ENCODE measurements at regions not wholly inside any gene's neighbourhood (a gene's known extent, or its start where the extent isn't known, plus 50 kb on each side); places are given as distances from the start of the nearest gene placed in this dataset.
A peak's percentile ranks its signal among the peaks of the same experiment; 100 is the strongest.

GRCh38 chr7:156096771-156097538, 284.7 kb upstream of the SHH start:
- DNase-seq (ENCODE audit: low read depth), result peak; percentile 8
- no peak for TF ChIP-seq CTCF (IDR thresholded peaks at IDR 0.05; ENCODE audit: low read depth, low read length, missing control alignments)
- in situ Hi-C loops (cut with HindIII; ENCODE audit: low sequenced_read_pairs), result no loop called here
- H3K4me3 ChIP-seq (ENCODE audit: low read depth, low read length), result no peak overlapping the region

- DNase-seq (ENCODE audit: low read depth), result no peak
- in situ Hi-C loops (cut with HindIII; ENCODE audit: low sequenced_read_pairs), result no loop called here
- no peak for TF ChIP-seq CTCF (IDR thresholded peaks at IDR 0.05; ENCODE audit: low read depth, low read length, missing control alignments)
- H3K4me3 ChIP-seq (ENCODE audit: low read depth, low read length), result no peak overlapping the region
These were observed 283.8 kb upstream of the SHH start for GRCh38 chr7:156095908-156096539.

- no peak for TF ChIP-seq CTCF (IDR thresholded peaks at IDR 0.05; ENCODE audit: low read depth, low read length, missing control alignments)
- no peak for DNase-seq (ENCODE audit: low read depth)
- no peak overlapping the region for H3K4me3 ChIP-seq (ENCODE audit: low read depth, low read length)
- in situ Hi-C loops (cut with HindIII; ENCODE audit: low sequenced_read_pairs), result no loop called here
These were observed 282.3 kb upstream of the SHH start for GRCh38 chr7:156094350-156095146.

GRCh38 chr7:156092307-156092706, 280.0 kb upstream of the SHH start:
- no peak overlapping the region for H3K4me3 ChIP-seq (ENCODE audit: low read depth, low read length)
- in situ Hi-C loops (cut with HindIII; ENCODE audit: low sequenced_read_pairs), result no loop called here
- DNase-seq (ENCODE audit: low read depth), result no peak
- no peak for TF ChIP-seq CTCF (IDR thresholded peaks at IDR 0.05; ENCODE audit: low read depth, low read length, missing control alignments)

- in situ Hi-C loops (cut with HindIII; ENCODE audit: low sequenced_read_pairs), result no loop called here
These were observed 279.3 kb upstream of the SHH start for GRCh38 chr7:156091519-156092080.

More at GRCh38 chr7:156091519-156092080, 279.3 kb upstream of the SHH start:
- no peak for TF ChIP-seq CTCF (IDR thresholded peaks at IDR 0.05; ENCODE audit: low read depth, low read length, missing control alignments)
- H3K4me3 ChIP-seq (ENCODE audit: low read depth, low read length), result no peak overlapping the region
- DNase-seq (ENCODE audit: low read depth), result no peak

Measured in astrocyte of the cerebellum (primary cell).